Erythroblast (primary cell): ENCODE measurements at regions not wholly inside any gene's neighbourhood (a gene's known extent, or its start where the extent isn't known, plus 50 kb on each side); places are given as distances from the start of the nearest gene placed in this dataset.

Experiments used
- GATA1 ChIP-seq: IDR thresholded peaks from 2 replicates; pipeline ENCODE4 v1.6.1; 2011; ENCODE audit warnings: low read depth, mild to moderate bottlenecking, control low read depth, low read length, moderate library complexity
- POLR2A ChIP-seq: IDR thresholded peaks from 2 replicates; pipeline ENCODE4 v1.6.1; 2011; ENCODE audit warnings: mild to moderate bottlenecking, low read length

DNA sequence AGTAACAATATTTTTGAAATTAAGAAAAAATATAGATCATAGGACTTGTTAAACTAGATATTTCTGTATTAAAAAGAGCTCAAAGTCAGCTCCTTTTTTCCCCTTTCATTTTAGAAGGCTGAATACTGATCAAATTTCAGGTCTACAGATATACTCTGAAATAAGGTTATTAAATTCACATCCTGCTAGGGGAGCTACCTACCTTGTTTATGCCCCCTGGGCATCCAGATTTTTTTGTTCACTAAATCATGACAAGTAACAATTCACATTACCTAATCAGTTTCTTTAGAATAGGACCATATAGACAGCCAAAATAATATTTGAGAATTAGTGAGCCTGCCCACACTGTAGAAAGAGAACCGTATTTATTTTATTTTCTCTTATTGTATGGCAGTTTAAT is 276.2 kb downstream of the USP25 start:
- TF ChIP-seq POLR2A (no peak), GATA1 (no peak)
